ENCODE measurements at regions not wholly inside any gene's neighbourhood (a gene's known extent, or its start where the extent isn't known, plus 50 kb on each side); places are given as distances from the start of the nearest gene placed in this dataset.
"Not testable (repeated sequence)": the region's sequence is repeated elsewhere in the genome, so short reads cannot be mapped to it uniquely, and the experiment has no call there.

DNA sequence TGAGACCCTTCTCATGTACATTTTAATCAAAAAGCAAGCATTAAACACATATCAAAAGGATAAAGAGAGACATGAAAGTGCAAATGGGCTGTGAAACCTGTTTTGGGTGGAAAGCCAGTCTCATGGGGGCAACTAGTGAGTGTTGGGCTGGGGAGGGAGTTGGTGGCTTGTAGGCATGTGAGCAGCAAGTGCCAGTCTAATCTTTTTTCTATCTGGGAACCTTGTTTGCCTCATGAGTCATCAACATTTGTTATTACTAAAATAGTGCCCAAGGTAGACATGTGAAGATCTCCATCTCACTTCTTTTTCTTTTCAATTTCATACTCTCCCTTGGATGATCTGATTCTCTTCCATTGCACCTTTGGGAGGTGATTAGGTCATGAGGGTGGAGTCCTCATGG, 613.9 kb upstream of the GYPC start:
- no peak for DNase-seq (ENCODE audit: low read depth)

DNA sequence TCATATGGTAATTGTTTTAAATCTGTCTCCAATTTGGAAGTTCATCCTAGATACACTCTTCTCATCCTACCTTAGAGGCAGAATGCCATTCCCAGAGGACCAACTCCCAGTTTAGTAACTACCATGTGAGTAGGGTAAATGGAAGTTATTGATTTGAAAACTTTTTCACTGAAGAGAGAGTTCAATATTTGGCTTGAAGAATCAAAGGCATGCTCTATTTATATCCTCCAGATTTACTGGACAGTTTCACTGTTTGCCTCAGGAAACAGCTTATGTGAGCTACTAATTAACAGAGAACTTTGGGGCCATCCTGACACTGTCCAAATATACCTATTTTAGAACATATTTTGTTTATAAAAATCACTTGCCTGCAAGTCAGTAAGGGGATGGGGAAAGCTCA, 607.2 kb upstream of the GYPC start:
- no peak for DNase-seq (ENCODE audit: low read depth)

DNA sequence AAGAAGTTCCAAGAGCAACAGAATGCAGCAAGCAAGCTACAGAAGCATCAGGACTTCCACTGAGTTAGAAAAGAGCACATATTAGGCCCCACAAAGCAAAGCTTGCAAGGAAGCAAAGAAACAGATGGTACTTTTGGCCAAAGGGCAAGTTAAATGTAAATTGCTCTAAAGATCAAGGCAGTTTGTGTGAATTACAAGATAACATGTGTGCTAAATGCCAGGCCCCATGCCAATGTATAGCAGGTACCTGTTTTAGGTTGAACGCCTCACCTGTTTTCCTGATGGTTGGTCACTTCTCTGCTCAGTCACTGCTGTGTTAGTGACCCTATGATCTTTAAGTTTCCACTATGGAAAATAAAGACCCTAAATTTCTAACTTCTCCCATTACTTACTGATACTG, 606.5 kb upstream of the GYPC start:
- no peak for DNase-seq (ENCODE audit: low read depth)

DNA sequence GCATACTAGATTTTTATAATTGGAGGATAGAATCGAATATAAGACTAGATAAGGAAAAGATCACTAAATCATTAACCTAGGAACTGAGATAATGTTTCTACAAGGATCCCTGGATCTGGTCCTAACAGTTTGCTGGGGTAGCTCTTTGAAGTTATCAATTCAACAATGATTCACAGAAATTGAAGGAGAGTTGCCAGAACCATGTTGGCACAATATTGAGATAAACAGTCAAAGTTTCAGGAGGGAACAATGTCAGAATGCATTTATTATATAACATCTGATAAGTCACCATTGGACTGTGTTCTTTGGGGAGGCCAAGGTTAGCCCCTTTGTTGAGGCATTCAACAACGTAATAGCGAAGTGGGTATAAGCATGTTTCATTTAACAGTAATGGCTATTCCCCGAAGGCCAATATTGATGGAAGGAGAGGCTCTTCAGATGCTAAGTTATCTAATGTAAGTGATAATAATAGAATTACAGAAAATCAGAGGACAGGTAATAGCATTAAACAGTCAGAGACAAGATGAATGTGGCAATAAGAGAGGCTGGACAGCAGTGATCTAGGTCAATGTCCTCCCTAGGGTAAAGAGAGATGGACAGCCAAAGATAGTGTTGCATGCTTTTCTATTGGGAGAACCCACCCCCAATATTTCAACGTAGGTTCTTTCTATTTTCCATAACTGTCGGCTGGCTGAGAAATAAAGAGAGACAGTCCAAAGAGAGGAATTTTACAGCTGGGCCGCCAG, 604.8 kb upstream of the GYPC start:
- DNase-seq (ENCODE audit: low read depth) = no peak

DNA sequence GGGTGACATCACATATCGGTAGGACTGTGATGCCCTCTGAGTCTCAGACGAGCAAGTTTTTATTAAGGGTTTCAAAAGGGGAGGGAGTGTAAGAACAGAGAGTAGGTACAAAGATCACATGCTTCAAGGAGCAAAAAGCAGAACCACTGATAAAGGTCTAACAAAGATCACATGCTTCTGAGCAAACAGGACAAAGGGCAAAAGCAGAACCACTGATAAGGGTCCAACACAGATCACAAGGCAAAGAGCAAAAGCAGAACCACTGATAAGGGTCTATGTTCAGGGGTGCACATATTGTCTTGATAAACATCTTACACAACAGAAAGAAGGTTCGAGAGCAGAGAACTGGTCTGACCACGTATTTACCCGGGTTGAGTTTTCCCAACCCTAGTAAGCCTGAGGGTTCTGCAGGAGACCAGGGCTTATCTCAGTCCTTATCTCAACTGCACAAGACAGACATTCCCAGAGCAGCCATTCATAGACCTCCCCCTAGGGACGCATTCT, 604.2 kb upstream of the GYPC start:
- DNase-seq (ENCODE audit: low read depth) = not testable (repeated sequence)

DNA sequence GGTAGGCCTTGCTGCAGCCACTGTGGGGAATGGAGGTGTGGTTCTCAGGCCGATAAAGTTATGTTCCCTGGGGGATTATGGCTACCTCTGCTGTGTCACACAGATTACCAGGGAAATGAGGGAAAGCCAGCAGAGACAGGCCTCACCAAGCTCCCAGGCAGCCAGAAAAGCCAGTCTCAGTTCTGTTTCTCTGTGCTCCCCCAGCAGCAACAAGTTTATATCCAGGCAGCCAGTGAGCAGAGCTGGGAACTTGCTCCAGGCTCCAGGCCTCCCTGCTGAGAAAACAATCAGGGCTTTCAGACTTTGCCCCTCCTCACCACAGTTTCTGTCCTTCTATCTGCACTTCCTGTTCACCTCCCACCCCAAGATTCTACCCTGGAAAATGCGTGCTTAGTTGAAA, 596.6 kb upstream of the GYPC start:
- no peak for DNase-seq (ENCODE audit: low read depth)

DNA sequence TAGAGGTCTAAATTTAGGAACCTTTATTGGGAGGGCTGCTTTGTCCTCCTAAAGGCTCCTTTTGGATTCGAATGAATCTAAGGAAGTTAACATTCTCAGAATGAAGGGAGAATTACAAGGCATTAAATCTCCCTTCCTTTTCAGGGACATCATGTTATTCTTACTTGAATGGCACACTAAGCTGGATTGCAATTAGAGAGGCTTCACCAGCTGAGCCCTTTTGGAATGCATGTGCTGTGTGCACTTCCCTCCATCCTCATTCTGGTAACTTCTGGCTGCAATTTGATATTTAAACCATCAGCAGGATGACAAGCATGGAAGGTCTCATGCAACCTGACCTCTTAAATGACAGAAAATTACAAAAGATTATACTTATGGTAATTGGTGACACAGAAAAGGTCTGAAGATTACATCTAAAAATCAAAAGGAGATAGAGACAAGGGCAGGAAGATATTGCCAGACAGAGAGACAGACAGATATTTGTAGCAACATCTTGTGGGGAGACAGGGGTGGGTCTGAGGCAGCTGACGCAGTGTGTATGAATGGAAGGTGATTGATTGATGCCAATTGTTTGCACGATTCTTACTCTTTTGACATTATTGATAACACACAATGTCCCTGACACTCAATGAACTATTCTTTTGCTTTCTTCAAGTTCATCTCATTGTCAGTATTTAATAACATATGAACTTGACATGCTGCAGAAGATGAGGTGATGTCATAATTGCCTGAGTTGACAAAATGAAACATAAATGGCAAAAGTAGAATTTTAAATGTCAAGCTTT, 570.8 kb upstream of the GYPC start:
- DNase-seq (ENCODE audit: low read depth) = no peak

DNA sequence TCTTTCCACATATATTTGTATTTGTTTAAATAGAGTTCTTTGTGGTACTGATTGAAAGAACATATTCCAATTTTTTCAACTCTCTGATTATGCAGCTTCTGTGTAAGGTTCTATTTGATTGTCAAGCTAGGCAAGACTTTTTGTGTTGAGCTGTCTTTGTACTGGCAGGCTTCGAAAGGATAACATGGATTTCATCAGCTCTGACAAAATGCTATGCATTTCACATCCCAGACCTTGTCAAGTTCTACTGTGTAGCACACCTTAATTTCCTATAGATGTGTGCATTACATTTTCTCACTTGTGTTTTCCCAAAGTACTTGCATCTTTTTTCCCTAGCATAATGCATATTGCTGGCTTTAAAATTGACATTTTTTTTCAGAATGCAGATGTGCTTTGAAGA, 555.0 kb upstream of the GYPC start:
- no peak for DNase-seq (ENCODE audit: low read depth)

DNA sequence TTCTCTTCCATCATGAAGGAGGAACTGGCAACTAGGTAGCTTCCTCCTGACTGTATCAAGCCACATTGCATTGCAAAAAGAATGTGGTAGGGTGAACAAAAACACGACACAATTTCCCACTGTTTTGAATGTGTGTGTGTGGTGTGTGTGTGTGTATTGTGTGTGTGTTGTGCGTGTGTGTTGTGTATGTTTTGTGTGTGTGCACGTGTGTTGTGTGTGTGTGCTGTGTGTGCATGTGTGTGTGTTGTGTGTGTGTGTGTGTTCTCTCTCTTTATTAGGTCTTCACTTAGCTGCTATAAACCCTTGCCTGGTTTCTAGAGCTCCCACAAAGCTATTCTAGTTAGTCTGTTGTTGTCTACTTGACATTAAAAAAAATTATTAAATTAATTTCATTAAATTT, 550.0 kb upstream of the GYPC start:
- DNase-seq (ENCODE audit: low read depth) = no peak

DNA sequence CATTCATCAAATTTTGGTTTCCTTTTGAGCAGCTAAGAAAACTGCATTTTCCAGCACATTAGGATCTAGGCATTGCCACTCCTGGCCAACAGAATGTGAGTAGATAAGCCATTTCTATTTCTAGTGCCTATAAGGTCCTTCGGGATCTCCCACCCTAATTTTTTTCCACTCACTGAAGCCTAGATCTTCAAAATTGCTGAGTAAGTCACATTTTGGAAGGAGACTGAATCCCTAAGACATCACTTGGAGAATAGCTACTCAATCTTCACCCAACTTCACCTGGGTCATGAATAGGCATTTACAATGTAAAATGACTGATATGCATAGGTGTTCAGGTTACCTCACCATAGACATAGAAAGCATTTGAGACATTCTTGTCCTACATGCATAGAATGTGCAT, 548.1 kb upstream of the GYPC start:
- no peak for DNase-seq (ENCODE audit: low read depth)

DNA sequence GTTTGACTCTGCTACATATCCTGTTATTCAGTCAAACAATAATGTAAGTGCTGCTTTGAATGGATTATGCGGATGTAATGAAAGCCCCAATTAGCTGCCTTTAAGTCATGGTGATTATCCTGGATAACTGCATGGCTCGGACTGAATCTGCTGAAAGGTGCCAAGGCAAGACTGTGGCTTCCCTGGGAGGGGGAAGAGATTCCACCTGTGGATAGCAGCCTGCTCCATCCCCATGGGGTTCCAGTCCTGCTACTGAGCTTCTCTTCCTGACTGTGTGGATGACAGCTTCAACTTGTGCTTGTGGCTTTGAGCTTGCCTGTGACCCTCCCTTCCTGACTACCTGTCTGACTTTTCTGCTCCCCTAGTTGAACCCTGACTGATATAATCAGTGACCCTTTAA, 540.0 kb upstream of the GYPC start:
- DNase-seq (ENCODE audit: low read depth) = no peak

DNA sequence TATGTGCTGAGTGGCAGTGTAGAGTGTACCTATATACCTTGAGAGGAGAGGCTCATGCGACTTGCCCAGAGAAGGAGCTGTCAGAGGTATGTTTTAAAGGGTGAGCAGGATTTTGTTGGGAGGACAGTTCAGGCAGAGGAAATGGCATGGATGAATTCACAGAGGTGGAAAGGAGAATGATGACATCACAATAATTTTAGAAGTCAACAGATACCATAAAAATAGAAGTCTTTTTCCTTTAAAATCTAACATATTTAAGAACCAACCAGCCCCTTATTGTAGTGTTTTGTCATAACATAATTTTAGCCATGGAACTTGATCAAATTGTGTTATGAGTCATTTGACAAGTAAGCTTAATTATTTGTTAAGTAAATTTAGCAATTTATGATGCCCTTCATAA, 538.1 kb upstream of the GYPC start:
- DNase-seq (ENCODE audit: low read depth) = no peak

DNA sequence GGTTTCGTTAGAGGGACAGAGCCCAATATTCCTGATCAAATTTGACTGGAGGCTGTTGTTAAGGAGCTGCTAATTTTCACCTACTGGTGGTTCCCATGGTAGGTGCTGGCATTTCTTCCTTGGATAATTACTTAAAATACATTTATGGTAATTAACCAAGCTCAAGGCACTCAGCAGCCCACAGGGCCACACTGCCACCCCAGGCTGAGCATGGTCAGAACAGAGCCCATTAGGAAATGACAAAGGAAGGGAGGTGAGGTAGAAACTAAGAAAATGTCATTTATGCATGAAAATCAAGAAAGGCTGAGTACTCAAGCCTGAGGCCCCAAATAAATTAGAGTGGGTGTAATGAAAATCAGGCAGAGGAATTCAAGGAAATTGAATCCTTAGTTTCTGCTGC, 510.2 kb upstream of the GYPC start:
- DNase-seq (ENCODE audit: low read depth) = no peak

DNA sequence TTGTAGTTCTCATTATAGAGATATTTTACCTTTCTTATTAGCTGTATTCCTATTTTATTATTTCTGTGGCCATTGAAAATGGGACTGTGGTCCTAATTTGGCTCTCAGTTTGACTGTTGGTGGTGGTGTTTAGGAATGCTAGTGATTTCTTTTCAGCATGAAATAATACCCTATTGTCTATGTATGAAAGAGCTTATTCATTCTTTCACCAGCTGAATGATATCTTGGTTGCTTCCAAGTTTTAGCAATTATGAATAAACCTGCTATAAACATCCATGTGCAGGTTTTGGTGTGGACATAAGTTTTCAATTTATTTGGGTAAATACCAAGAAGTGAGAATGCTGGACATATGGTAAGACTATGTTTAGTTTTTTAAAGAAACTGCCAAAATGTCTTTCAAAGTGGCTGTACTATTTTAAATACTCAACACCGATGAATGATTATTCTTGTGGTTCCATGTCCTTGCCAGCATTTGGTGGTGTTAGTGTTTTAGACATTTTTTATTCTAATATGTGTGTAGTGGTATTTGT, 501.6 kb upstream of the GYPC start:
- no peak for DNase-seq (ENCODE audit: low read depth)

DNA sequence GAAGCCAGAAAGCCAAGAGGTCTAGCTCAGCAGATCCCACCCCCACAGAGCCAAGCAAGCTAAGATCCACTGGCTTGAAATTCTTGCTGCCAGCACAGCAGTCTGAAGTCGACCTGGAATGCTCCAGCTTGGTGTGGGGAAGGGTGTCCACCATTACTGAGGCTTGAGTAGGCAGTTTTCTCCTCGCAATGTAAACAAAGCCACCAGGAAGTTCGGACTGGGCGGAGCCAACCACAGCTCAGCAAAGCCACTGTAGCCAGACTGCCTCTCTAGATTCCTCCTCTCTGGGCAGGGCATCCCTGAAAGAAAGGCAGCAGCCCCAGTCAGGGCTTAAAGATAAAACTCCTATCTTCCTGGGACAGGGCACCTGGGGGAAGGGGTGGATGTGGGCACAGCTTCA, 495.0 kb upstream of the GYPC start:
- peak; percentile 23 for DNase-seq (ENCODE audit: low read depth)

DNA sequence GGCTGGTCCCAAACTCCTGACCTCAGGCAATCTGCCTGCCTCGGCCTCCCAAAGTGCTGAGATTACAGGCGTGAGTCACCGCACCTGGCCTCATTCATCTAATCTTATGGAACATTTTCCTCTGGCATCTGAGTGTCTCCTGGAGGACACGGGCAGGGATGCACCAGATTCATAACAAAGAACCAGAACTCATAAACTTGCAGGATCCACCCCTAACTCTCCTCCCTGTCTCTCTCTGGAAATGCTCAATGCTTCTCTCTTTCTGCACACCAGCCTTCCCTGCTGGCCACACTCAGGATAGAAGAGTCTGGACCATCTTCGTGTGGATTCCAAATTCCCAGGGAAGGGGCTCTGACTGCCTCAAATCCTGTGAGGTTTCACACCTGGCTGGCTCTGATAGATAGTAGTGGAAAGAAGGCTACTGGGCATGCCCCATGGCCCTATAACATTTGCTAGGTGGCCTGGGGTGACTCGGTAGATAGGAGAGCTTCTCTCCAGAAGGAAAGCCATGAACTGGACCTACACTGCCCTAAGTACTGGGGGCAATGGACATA, 483.2 kb upstream of the GYPC start:
- DNase-seq (ENCODE audit: low read depth) = no peak

DNA sequence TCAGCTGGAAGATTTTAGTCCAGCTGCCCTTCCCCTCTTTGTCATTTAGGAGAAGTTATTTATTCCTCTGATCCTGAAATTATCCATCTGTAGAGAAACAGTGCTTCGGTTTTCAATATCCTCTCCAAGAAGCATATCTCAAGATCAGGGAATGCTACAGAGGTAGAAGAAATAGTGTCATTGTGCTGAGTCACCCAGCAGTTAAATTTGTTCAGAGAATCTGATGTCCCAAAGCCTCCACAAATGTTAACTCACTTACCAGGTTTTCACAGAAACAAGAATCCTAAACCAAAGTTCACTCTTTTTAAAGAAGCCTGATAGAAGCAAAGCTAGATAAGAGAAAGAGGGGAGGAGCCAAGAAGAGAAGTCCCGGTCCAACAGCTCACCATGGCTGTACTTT, 480.7 kb upstream of the GYPC start:
- DNase-seq (ENCODE audit: low read depth) = no peak

DNA sequence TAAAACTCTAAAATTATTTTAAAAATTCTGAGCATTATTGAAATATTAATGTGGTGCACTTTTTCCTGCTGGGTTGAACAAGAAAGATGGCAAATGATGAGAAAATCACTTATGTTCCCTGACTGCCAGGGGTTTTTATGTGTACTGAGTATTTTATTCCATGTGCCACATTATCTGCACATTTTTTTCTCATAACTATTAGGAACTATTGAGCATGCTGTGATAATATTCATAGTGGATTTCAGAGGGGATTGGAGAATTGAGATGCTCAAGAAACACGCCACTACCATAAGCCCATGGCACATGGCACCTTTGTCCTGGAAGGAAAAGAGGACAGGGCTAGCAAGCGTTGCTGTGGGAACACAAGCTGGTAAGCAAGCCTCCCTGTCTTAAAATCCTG, 478.5 kb upstream of the GYPC start:
- no peak for DNase-seq (ENCODE audit: low read depth)

DNA sequence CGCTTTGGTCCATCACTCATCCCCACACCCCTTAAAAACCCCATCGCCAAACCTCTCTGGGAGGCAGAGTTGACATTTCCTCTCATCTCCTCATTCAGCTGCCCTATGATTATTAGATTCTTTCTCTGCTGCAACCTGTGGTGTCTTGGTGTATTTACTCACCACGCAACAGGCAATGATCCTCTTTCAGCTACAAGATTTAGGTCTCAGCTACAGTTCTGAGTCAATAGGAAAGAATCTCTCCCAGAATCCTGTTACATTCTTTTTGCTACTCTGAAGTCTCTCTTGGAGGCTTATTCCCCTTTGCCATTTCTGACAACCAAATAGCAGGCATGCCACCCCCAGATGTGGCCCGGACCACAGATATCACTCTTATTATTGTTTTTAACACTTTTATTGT, 468.3 kb upstream of the GYPC start:
- DNase-seq (ENCODE audit: low read depth) = peak; percentile 41

DNA sequence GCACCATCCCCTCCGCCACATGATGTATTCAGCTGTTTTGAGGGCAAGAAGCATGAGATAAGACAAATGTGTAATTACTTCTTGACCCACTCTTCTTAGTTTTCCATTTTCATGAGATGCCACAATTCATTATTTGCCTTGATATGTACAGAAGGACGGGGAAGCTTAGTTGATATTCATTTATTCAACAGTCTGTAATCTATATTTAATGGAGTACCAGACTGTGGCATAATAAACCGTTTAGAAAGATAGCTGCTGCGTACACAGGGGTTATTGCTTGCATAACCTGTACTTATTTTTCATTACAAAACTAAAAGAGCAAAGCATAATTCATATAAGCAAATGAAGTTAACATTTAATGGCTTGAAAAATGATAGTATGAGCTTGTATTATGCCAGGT, 466.4 kb upstream of the GYPC start:
- no peak for DNase-seq (ENCODE audit: low read depth)

DNA sequence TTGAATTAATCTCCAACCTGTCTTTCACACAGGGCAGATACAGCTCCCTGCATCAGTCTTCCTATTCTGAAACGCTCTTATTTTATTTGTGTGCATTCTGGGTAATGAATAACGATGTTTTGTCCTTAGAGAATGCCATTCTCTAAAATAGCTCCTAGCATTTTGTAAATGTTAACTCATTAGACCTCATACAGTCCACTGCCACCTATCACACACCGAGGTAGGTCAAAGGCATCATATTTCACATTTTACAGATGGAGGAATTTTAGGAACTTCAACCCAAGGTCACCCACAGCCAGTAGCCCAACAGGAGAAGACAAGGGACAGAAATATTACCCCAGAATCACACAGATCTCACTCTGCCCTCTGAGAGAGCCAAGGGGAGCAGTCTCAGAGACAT, 455.4 kb upstream of the GYPC start:
- no peak for DNase-seq (ENCODE audit: low read depth)

DNA sequence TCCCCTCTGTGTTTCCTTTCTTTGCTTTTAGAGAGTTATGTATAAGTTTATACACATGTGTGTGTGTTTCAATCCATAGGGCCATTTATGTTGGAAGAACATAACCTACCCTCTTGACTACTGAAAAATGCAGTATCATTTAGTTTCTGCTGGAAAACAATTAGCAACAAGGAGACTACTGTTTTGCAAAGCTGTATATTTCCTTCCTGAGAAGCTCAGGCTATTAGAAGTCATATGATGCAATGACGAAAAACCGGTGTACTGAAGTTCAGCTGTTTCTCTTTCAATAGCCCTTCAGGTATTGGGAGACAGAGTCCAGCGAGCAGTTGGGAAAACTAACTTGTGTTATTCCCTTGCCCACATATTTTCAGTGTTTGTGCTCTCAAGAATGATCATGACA, 447.7 kb upstream of the GYPC start:
- DNase-seq (ENCODE audit: low read depth) = no peak

Measured in HT1080 (cell line).